ENCODE measurements at regions not wholly inside any gene's neighbourhood (a gene's known extent, or its start where the extent isn't known, plus 50 kb on each side); places are given as distances from the start of the nearest gene placed in this dataset.

GRCh38 chr18:63071701-63072141 lies 247.8 kb downstream of the BCL2 start:
- no peak for DNase-seq (ENCODE audit: low read depth, low spot score)
- in situ Hi-C loops (cut with HindIII; ENCODE audit: low sequenced_read_pairs) = no loop called here
- TF ChIP-seq CTCF (IDR thresholded peaks at IDR 0.05; ENCODE audit: low read depth, low read length) = no peak
- no peak overlapping the region for H3K4me3 ChIP-seq (ENCODE audit: low read depth, low read length)

GRCh38 chr18:63070767-63071502 lies 248.6 kb downstream of the BCL2 start:
- DNase-seq (ENCODE audit: low read depth, low spot score) = no peak
- in situ Hi-C loops (cut with HindIII; ENCODE audit: low sequenced_read_pairs) = no loop called here
- no peak overlapping the region for H3K4me3 ChIP-seq (ENCODE audit: low read depth, low read length)
- TF ChIP-seq CTCF (IDR thresholded peaks at IDR 0.05; ENCODE audit: low read depth, low read length) = no peak

GRCh38 chr18:63069496-63069895 lies 250.1 kb downstream of the BCL2 start:
- no peak for TF ChIP-seq CTCF (IDR thresholded peaks at IDR 0.05; ENCODE audit: low read depth, low read length)
- H3K4me3 ChIP-seq (ENCODE audit: low read depth, low read length) = no peak overlapping the region
- DNase-seq (ENCODE audit: low read depth, low spot score) = no peak
- in situ Hi-C loops (cut with HindIII; ENCODE audit: low sequenced_read_pairs) = no loop called here

GRCh38 chr18:63067939-63068338 lies 251.6 kb downstream of the BCL2 start:
- no peak overlapping the region for H3K4me3 ChIP-seq (ENCODE audit: low read depth, low read length)
- TF ChIP-seq CTCF (IDR thresholded peaks at IDR 0.05; ENCODE audit: low read depth, low read length) = no peak
- in situ Hi-C loops (cut with HindIII; ENCODE audit: low sequenced_read_pairs) = no loop called here
- no peak for DNase-seq (ENCODE audit: low read depth, low spot score)

GRCh38 chr18:63065172-63065571 lies 254.4 kb downstream of the BCL2 start:
- TF ChIP-seq CTCF (IDR thresholded peaks at IDR 0.05; ENCODE audit: low read depth, low read length) = no peak
- no peak for DNase-seq (ENCODE audit: low read depth, low spot score)
- in situ Hi-C loops (cut with HindIII; ENCODE audit: low sequenced_read_pairs) = no loop called here
- H3K4me3 ChIP-seq (ENCODE audit: low read depth, low read length) = no peak overlapping the region

- H3K4me3 ChIP-seq (ENCODE audit: low read depth, low read length) = no peak overlapping the region
- no peak for DNase-seq (ENCODE audit: low read depth, low spot score)
- in situ Hi-C loops (cut with HindIII; ENCODE audit: low sequenced_read_pairs) = no loop called here
- no peak for TF ChIP-seq CTCF (IDR thresholded peaks at IDR 0.05; ENCODE audit: low read depth, low read length)
Measured at GRCh38 chr18:63063171-63063570, 256.4 kb downstream of the BCL2 start.
